Mucosa of descending colon (tissue), 3 donors: ENCODE measurements at regions not wholly inside any gene's neighbourhood (a gene's known extent, or its start where the extent isn't known, plus 50 kb on each side); places are given as distances from the start of the nearest gene placed in this dataset.
"Not testable (repeated sequence)": the region's sequence is repeated elsewhere in the genome, so short reads cannot be mapped to it uniquely, and the experiment has no call there.

Experiments used
- ATAC-seq: fragments of 200-7000 bp; cut with Tn5 transposase; one replicate; pipeline ENCODE4 v1.9.1; 2020; ENCODE audit warnings: mild to moderate bottlenecking, moderate library complexity
- DNase-seq, 3 donors: peaks; one replicate each; pipeline ENCODE4 v3.0.0-alpha.2; 2020
- H3K36me3 ChIP-seq: fragments of 200-600 bp; one replicate; pipeline ENCODE4 v1.8.0; 2021; ENCODE audit warnings: low read depth, mild to moderate bottlenecking
- H3K4me1 ChIP-seq: fragments of 200-600 bp; one replicate; pipeline ENCODE4 v1.8.0; 2021; ENCODE audit warnings: low read depth, mild to moderate bottlenecking
- H3K4me3 ChIP-seq: fragments of 200-600 bp; one replicate; pipeline ENCODE4 v1.8.0; 2021; ENCODE audit warnings: mild to moderate bottlenecking
- H3K9me3 ChIP-seq: fragments of 200-600 bp; one replicate; pipeline ENCODE4 v1.8.0; 2021; ENCODE audit warnings: mild to moderate bottlenecking
- CTCF ChIP-seq: fragments of 200-600 bp; IDR thresholded peaks from one replicate; pipeline ENCODE4 v1.8.0; 2022; ENCODE audit warnings: antibody characterized with exemption, mild to moderate bottlenecking
- intact Hi-C, 2 donors: fragments of 100-400 bp; cut with DNase I in 1 of 2; cut with micrococcal nuclease in 1 of 2; formaldehyde crosslinking; loops; one replicate each; pipeline versions ENCODE4 v1.11.0 to v1.11.1; 2022; cut with DNase I, micrococcal nuclease
- donor health status: DM: no; HTN: no; CAD: no; lungs with moderate emphysema.
- donor health status: DM: no; HTN: no; CAD: no.
- donor health status: DM: no; HTN: yes; CAD: no.

GRCh38 chr22:49340406-49340805, 487.3 kb downstream of the BRD1 start:
- no peaks in the 10 kb centered on the region for H3K36me3 ChIP-seq
- H3K9me3 ChIP-seq = no peaks in the 10 kb centered on the region
- TF ChIP-seq CTCF = no peak
- intact Hi-C loops = no loop called here
- no peaks in the 10 kb centered on the region for H3K4me1 ChIP-seq
- no peak overlapping the region for H3K4me3 ChIP-seq
- ATAC-seq (no peak), DNase-seq (no peak)

GRCh38 chr22:49336483-49336882, 491.2 kb downstream of the BRD1 start:
- ATAC-seq, DNase-seq, intact Hi-C loops, H3K4me3 ChIP-seq, H3K9me3 ChIP-seq, H3K36me3 ChIP-seq, H3K4me1 ChIP-seq: not testable (repeated sequence)

GRCh38 chr22:49334976-49335375, 492.7 kb downstream of the BRD1 start:
- no peaks in the 10 kb centered on the region for H3K36me3 ChIP-seq
- H3K4me3 ChIP-seq = no peak overlapping the region
- H3K4me1 ChIP-seq = no peaks in the 10 kb centered on the region
- no peaks in the 10 kb centered on the region for H3K9me3 ChIP-seq
- DNase-seq = no peak
- no peak for TF ChIP-seq CTCF
- no peak for ATAC-seq
- intact Hi-C loops = no loop called here

- DNase-seq (no peak), ATAC-seq (no peak)
Observed at GRCh38 chr22:49334449-49334789, 493.3 kb downstream of the BRD1 start.

GRCh38 chr22:49333206-49333605, 494.5 kb downstream of the BRD1 start:
- intact Hi-C loops = no loop called here
- no peaks in the 10 kb centered on the region for H3K9me3 ChIP-seq
- H3K4me3 ChIP-seq = no peak overlapping the region
- H3K4me1 ChIP-seq = no peaks in the 10 kb centered on the region
- ATAC-seq = no peak
- no peaks in the 10 kb centered on the region for H3K36me3 ChIP-seq
- no peak for DNase-seq
- TF ChIP-seq CTCF = no peak

More at GRCh38 chr22:49334449-49334789, 493.3 kb downstream of the BRD1 start:
- no peak for TF ChIP-seq CTCF
- no peak overlapping the region for H3K4me3 ChIP-seq
- no peaks in the 10 kb centered on the region for H3K36me3 ChIP-seq
- no peaks in the 10 kb centered on the region for H3K4me1 ChIP-seq
- H3K9me3 ChIP-seq = no peaks in the 10 kb centered on the region
- intact Hi-C loops = no loop called here

GRCh38 chr22:49332691-49333090, 495.0 kb downstream of the BRD1 start:
- H3K4me1 ChIP-seq = no peaks in the 10 kb centered on the region
- no peaks in the 10 kb centered on the region for H3K9me3 ChIP-seq
- intact Hi-C loops = no loop called here
- DNase-seq (no peak), ATAC-seq (no peak)
- no peak for TF ChIP-seq CTCF
- H3K36me3 ChIP-seq = no peaks in the 10 kb centered on the region
- H3K4me3 ChIP-seq = no peak overlapping the region
